ENCODE measurements at regions not wholly inside any gene's neighbourhood (a gene's known extent, or its start where the extent isn't known, plus 50 kb on each side); places are given as distances from the start of the nearest gene placed in this dataset.
A peak's percentile ranks its signal among the peaks of the same experiment; 100 is the strongest.

- DNase-seq (ENCODE audit: low read depth in 2 of 2): peak; percentile 42 to 70
Observed at GRCh38 chr6:113078791-113079190, 731.7 kb downstream of the RFPL4B start.

- peak; percentile 29 to 39 for DNase-seq (ENCODE audit: low read depth in 2 of 2)
Observed at GRCh38 chr6:113082745-113083144, 735.6 kb downstream of the RFPL4B start.

GRCh38 chr6:113083947-113084346 lies 736.8 kb downstream of the RFPL4B start:
- DNase-seq (ENCODE audit: low read depth in 2 of 2): no peak

GRCh38 chr6:113089056-113089455 lies 741.9 kb downstream of the RFPL4B start:
- no peak for DNase-seq (ENCODE audit: low read depth in 2 of 2)

- no peak for DNase-seq (ENCODE audit: low read depth in 2 of 2)
Observed at GRCh38 chr6:113092795-113093194, 745.7 kb downstream of the RFPL4B start.

- DNase-seq (ENCODE audit: low read depth in 2 of 2): no peak
Observed at GRCh38 chr6:113094779-113095178, 747.6 kb downstream of the RFPL4B start.

- DNase-seq (ENCODE audit: low read depth in 2 of 2): no peak
Observed at GRCh38 chr6:113095841-113096240, 748.7 kb downstream of the RFPL4B start.

- DNase-seq (ENCODE audit: low read depth in 2 of 2): peak; percentile 96 to 97
Observed at GRCh38 chr6:113102761-113103160, 754.4 kb upstream of the MARCKS start.

- DNase-seq (ENCODE audit: low read depth in 2 of 2): peak; percentile 64 to 89
Observed at GRCh38 chr6:113103634-113104361, 753.3 kb upstream of the MARCKS start.

- no peak for DNase-seq (ENCODE audit: low read depth in 2 of 2)
Observed at GRCh38 chr6:113104541-113104940, 752.6 kb upstream of the MARCKS start.

GRCh38 chr6:113104951-113105350 lies 752.2 kb upstream of the MARCKS start:
- no peak for DNase-seq (ENCODE audit: low read depth in 2 of 2)

- peak in 1 of 2 donors; percentile 83 for DNase-seq (ENCODE audit: low read depth in 2 of 2)
Observed at GRCh38 chr6:113110211-113110610, 746.9 kb upstream of the MARCKS start.

- no peak for DNase-seq (ENCODE audit: low read depth in 2 of 2)
Observed at GRCh38 chr6:113111550-113111949, 745.6 kb upstream of the MARCKS start.

GRCh38 chr6:113112086-113112485 lies 745.1 kb upstream of the MARCKS start:
- DNase-seq (ENCODE audit: low read depth in 2 of 2): no peak

- no peak for DNase-seq (ENCODE audit: low read depth in 2 of 2)
Observed at GRCh38 chr6:113115196-113115595, 741.9 kb upstream of the MARCKS start.

- peak in 1 of 2 donors; percentile 91 for DNase-seq (ENCODE audit: low read depth in 2 of 2)
Observed at GRCh38 chr6:113120224-113120581, 736.9 kb upstream of the MARCKS start.

- peak in 1 of 2 donors; percentile 81 for DNase-seq (ENCODE audit: low read depth in 2 of 2)
Observed at GRCh38 chr6:113120582-113121285, 736.4 kb upstream of the MARCKS start.

- no peak for DNase-seq (ENCODE audit: low read depth in 2 of 2)
Observed at GRCh38 chr6:113121571-113121970, 735.6 kb upstream of the MARCKS start.

GRCh38 chr6:113122060-113122459 lies 735.1 kb upstream of the MARCKS start:
- DNase-seq (ENCODE audit: low read depth in 2 of 2): peak; percentile 84 to 97

GRCh38 chr6:113125626-113126025 lies 731.5 kb upstream of the MARCKS start:
- no peak for DNase-seq (ENCODE audit: low read depth in 2 of 2)

- DNase-seq (ENCODE audit: low read depth in 2 of 2): no peak
Observed at GRCh38 chr6:113127786-113128419, 729.2 kb upstream of the MARCKS start.

- no peak for DNase-seq (ENCODE audit: low read depth in 2 of 2)
Observed at GRCh38 chr6:113128661-113129060, 728.5 kb upstream of the MARCKS start.

GRCh38 chr6:113129991-113130390 lies 727.2 kb upstream of the MARCKS start:
- DNase-seq (ENCODE audit: low read depth in 2 of 2): no peak

All from lung microvascular endothelial cell (primary cell).